H1 (cell line): ENCODE measurements at regions not wholly inside any gene's neighbourhood (a gene's known extent, or its start where the extent isn't known, plus 50 kb on each side); places are given as distances from the start of the nearest gene placed in this dataset.

Source experiments
- CTCF ChIA-PET: fragments of 300-600 bp; sonication (Branson Sonifier 250); formaldehyde crosslinking; loops from one replicate; lab custom pipeline; 2021; ENCODE audit not compliant: partially characterized antibody; lab: Charles Lee
- POLR2A ChIA-PET: fragments of 300-600 bp; sonication (Branson Sonifier 250); formaldehyde crosslinking; loops from one replicate; lab custom pipeline; 2021; ENCODE audit warnings: inconsistent platforms; ENCODE audit not compliant: partially characterized antibody; lab: Charles Lee
- DNase-seq, 2 experiments: peaks; one replicate each; pipeline versions ENCODE4 v3.0.0 to v3.0.0-alpha.2; 2010 to 2022; ENCODE audit warnings: low spot score in 2 of 2, low read depth in 1 of 2, mixed read lengths in 1 of 2
- FAIRE-seq: peaks from 2 replicates; lab custom pipeline; 2011; peaks lifted over from hg19 to GRCh38; lab: Jason Lieb, UNC
- H2AFZ ChIP-seq: 2 replicates; pipeline ENCODE4 v1.8.1; 2012; ENCODE audit warnings: low read length, inconsistent platforms
- H2AK5ac ChIP-seq: 2 replicates; pipeline ENCODE4 v1.6.1; 2013; ENCODE audit warnings: low read depth, low read length
- H2BK120ac ChIP-seq: replicated peaks from 2 replicates; pipeline ENCODE3; 2013; ENCODE audit warnings: low read depth, low read length, inconsistent platforms
- H2BK12ac ChIP-seq: 2 replicates; pipeline ENCODE4 v1.6.1; 2013; ENCODE audit warnings: low read depth, low read length
- H2BK15ac ChIP-seq: 2 replicates; pipeline ENCODE4 v1.6.1; 2013; ENCODE audit warnings: low read length
- H2BK20ac ChIP-seq: 2 replicates; pipeline ENCODE4 v1.6.1; 2013; ENCODE audit warnings: low read length
- H2BK5ac ChIP-seq: 2 replicates; pipeline ENCODE4 v1.6.1; 2013; ENCODE audit warnings: low read depth, low read length
- H3K14ac ChIP-seq: 2 replicates; pipeline ENCODE4 v1.6.1; 2013; ENCODE audit warnings: inconsistent platforms; ENCODE audit not compliant: insufficient read length
- H3K18ac ChIP-seq: 2 replicates; pipeline ENCODE4 v1.6.1; 2013; ENCODE audit warnings: low read length; ENCODE audit errors: extremely low read depth
- H3K23ac ChIP-seq: 2 replicates; pipeline ENCODE4 v1.6.1; 2013; ENCODE audit warnings: inconsistent platforms; ENCODE audit not compliant: insufficient read length
- H3K23me2 ChIP-seq: 2 replicates; pipeline ENCODE4 v1.6.1; 2013; ENCODE audit warnings: low read depth, low read length
- H3K27ac ChIP-seq: 2 replicates; pipeline ENCODE4 v1.6.1; 2011; ENCODE audit warnings: low read depth, low read length, inconsistent platforms
- H3K27me3 ChIP-seq, 4 experiments: replicated peaks in 1 of 4; 1 replicate in 1 of 4; 2 replicates in 3 of 4; pipeline versions ENCODE4 v1.6.1 to v1.8.1; 2011 to 2013; ENCODE audit warnings: low read length in 3 of 4, mild to moderate bottlenecking in 3 of 4, inconsistent platforms in 2 of 4, mixed read lengths in 2 of 4, moderate library complexity in 1 of 4; ENCODE audit not compliant: control insufficient read depth in 3 of 4, insufficient read depth in 3 of 4; ENCODE audit errors: extremely low read depth in 1 of 4
- H3K36me3 ChIP-seq, 4 experiments: 2 replicates each; pipeline versions ENCODE4 v1.6.1 to v1.8.1; 2011 to 2013; ENCODE audit warnings: mild to moderate bottlenecking in 4 of 4, low read length in 3 of 4, moderate library complexity in 2 of 4, control low read depth in 1 of 4, inconsistent platforms in 1 of 4; ENCODE audit not compliant: insufficient read depth in 4 of 4, control insufficient read depth in 2 of 4
- H3K4ac ChIP-seq: replicated peaks from 2 replicates; pipeline ENCODE3; 2013; ENCODE audit warnings: low read length, low read depth, mixed read lengths, inconsistent platforms; ENCODE audit not compliant: insufficient read length
- H3K4me1 ChIP-seq, 4 experiments: replicated peaks in 1 of 4; 1 replicate in 1 of 4; 2 replicates in 3 of 4; pipeline versions ENCODE4 v1.6.1 to v1.8.1; 2011 to 2013; ENCODE audit warnings: low read length in 3 of 4, inconsistent platforms in 2 of 4, mixed read lengths in 1 of 4; ENCODE audit not compliant: insufficient read depth in 4 of 4, control insufficient read depth in 3 of 4
- H3K4me2 ChIP-seq, 2 experiments: 2 replicates each; pipeline versions ENCODE4 v1.6.1 to v1.8.1; 2011 to 2013; ENCODE audit warnings: low read depth in 2 of 2, low read length in 2 of 2, control low read depth in 1 of 2, inconsistent platforms in 1 of 2, mild to moderate bottlenecking in 1 of 2; ENCODE audit not compliant: insufficient read depth in 1 of 2
- H3K4me3 ChIP-seq, 4 experiments: fragments of 200-600, 300-600 bp in 1 of 4; sonication (generic), shearing (Covaris generic), sonication (Bioruptor Twin) in 1 of 4; 2 replicates each; pipeline versions ENCODE4 v1.5.1 to v1.8.1; 2011 to 2016; ENCODE audit warnings: low read length in 4 of 4, low read depth in 3 of 4, control low read depth in 2 of 4, inconsistent platforms in 2 of 4, mild to moderate bottlenecking in 2 of 4, mixed read lengths in 1 of 4, moderate library complexity in 1 of 4; ENCODE audit not compliant: insufficient read depth in 2 of 4; ENCODE audit errors: extremely low read depth in 1 of 4
- H3K56ac ChIP-seq: replicated peaks from 2 replicates; pipeline ENCODE3; 2013; ENCODE audit warnings: low read depth, mild to moderate bottlenecking, mixed read lengths, low read length, inconsistent platforms; ENCODE audit not compliant: insufficient read length
- H3K79me1 ChIP-seq: 2 replicates; pipeline ENCODE4 v1.6.1; 2013; ENCODE audit warnings: low read depth, low read length, control low read depth
- H3K79me2 ChIP-seq, 2 experiments: 2 replicates each; pipeline versions ENCODE4 v1.6.1 to v1.8.1; 2012 to 2013; ENCODE audit warnings: low read length in 2 of 2, mild to moderate bottlenecking in 2 of 2, inconsistent platforms in 1 of 2; ENCODE audit not compliant: insufficient read depth in 2 of 2, control insufficient read depth in 1 of 2
- H3K9ac ChIP-seq, 4 experiments: replicated peaks in 1 of 4; 1 replicate in 1 of 4; 2 replicates in 3 of 4; pipeline versions ENCODE4 v1.6.1 to v1.8.1; 2011 to 2013; ENCODE audit warnings: low read depth in 3 of 4, low read length in 3 of 4, control low read depth in 2 of 4, mild to moderate bottlenecking in 2 of 4, moderate library complexity in 2 of 4, inconsistent platforms in 1 of 4; ENCODE audit errors: extremely low read depth in 1 of 4
- H3K9me3 ChIP-seq, 2 experiments: 2 replicates each; pipeline versions ENCODE4 v1.6.1 to v1.8.1; 2012 to 2013; ENCODE audit warnings: mild to moderate bottlenecking in 2 of 2, moderate library complexity in 2 of 2, control low read depth in 1 of 2, inconsistent platforms in 1 of 2, low read depth in 1 of 2, low read length in 1 of 2, mixed read lengths in 1 of 2; ENCODE audit not compliant: insufficient read depth in 2 of 2
- H4K20me1 ChIP-seq, 2 experiments: replicated peaks in 1 of 2; 2 replicates each; pipeline versions ENCODE3 to v1.8.1; 2011 to 2013; ENCODE audit warnings: inconsistent platforms in 2 of 2, low read length in 2 of 2, mild to moderate bottlenecking in 1 of 2; ENCODE audit not compliant: insufficient read depth in 2 of 2, control insufficient read depth in 1 of 2
- H4K5ac ChIP-seq: 2 replicates; pipeline ENCODE4 v1.6.1; 2013; ENCODE audit warnings: low read length, low read depth, mixed read lengths, inconsistent platforms; ENCODE audit not compliant: insufficient read length
- H4K8ac ChIP-seq: 2 replicates; pipeline ENCODE4 v1.8.0; 2013; ENCODE audit warnings: mild to moderate bottlenecking, moderate library complexity, low read length, inconsistent platforms; ENCODE audit not compliant: insufficient read depth; ENCODE audit errors: extremely low read depth
- H4K91ac ChIP-seq: replicated peaks from 2 replicates; pipeline ENCODE3; 2013; ENCODE audit warnings: low read length, mixed read lengths, inconsistent platforms; ENCODE audit not compliant: insufficient read length
- ATF3 ChIP-seq: IDR thresholded peaks from 2 replicates; pipeline ENCODE4 v1.6.1; 2011; ENCODE audit warnings: low read depth, mild to moderate bottlenecking, low read length; ENCODE audit not compliant: insufficient read depth
- CHD1 ChIP-seq: IDR thresholded peaks from 2 replicates; pipeline ENCODE4 v1.6.1; 2012; ENCODE audit warnings: low read depth, low read length, improper control_type of control experiment
- CHD2 ChIP-seq: IDR thresholded peaks from 2 replicates; pipeline ENCODE4 v1.6.1; 2012; ENCODE audit warnings: low read length, improper control_type of control experiment
- EGR1 ChIP-seq: IDR thresholded peaks from 2 replicates; pipeline ENCODE4 v1.6.1; 2011; ENCODE audit warnings: low read depth, low read length, borderline replicate concordance
- GABPA ChIP-seq: IDR thresholded peaks from 2 replicates; pipeline ENCODE4 v1.6.1; 2011; ENCODE audit warnings: mild to moderate bottlenecking, low read length, moderate library complexity, borderline replicate concordance; ENCODE audit not compliant: insufficient read depth
- KDM4A ChIP-seq: IDR thresholded peaks from one replicate; pipeline ENCODE4 v1.7.1; 2012; ENCODE audit warnings: low read depth, mild to moderate bottlenecking, moderate library complexity, low read length, inconsistent platforms; ENCODE audit not compliant: severe bottlenecking
- MAX ChIP-seq: IDR thresholded peaks from 2 replicates; pipeline ENCODE4 v1.6.1; 2012; ENCODE audit warnings: inconsistent platforms
- POLR2A ChIP-seq, 2 experiments: IDR thresholded peaks; 1 replicate in 1 of 2; 2 replicates in 1 of 2; pipeline ENCODE4 v1.6.1; 2011; ENCODE audit warnings: low read depth in 2 of 2, low read length in 2 of 2, mild to moderate bottlenecking in 2 of 2; ENCODE audit errors: control extremely low read depth in 1 of 2
- SIRT6 ChIP-seq: IDR thresholded peaks from one replicate; pipeline ENCODE4 v1.7.1; 2012; ENCODE audit warnings: low read length, inconsistent platforms
- SP2 ChIP-seq: IDR thresholded peaks from 2 replicates; pipeline ENCODE4 v1.6.1; 2012; ENCODE audit warnings: mild to moderate bottlenecking, low read length, inconsistent platforms
- TBP ChIP-seq: IDR thresholded peaks from 2 replicates; pipeline ENCODE4 v1.6.1; 2011; ENCODE audit warnings: low read depth, low read length, improper control_type of control experiment
- WGBS, 2 experiments: shearing (Covaris generic) in 1 of 2; methylation state at CpG; one replicate each; pipeline versions ENCODE4 v1.1.6 to v1.1.7; 2013 to 2015; ENCODE audit warnings: low lambda C conversion rate in 2 of 2, mixed read lengths in 2 of 2, inconsistent platforms in 1 of 2, low coverage in 1 of 2, missing lambda C conversion rate in 1 of 2; ENCODE audit not compliant: insufficient replicate concordance in 2 of 2, insufficient coverage in 1 of 2, insufficient read length in 1 of 2; ENCODE audit errors: extremely low coverage in 1 of 2, missing lambda C conversion rate in 1 of 2; 5-methylcytosine and 5-hydroxymethylcytosine counted together

GRCh38 chr21:9772348-9772672 is 749.1 kb upstream of the TPTE start:
- H2AFZ ChIP-seq: no peak overlapping the region
- H2BK12ac ChIP-seq: no peak overlapping the region
- H4K91ac ChIP-seq: no peak overlapping the region
- no peak overlapping the region for H3K14ac ChIP-seq
- no peak overlapping the region for H2BK120ac ChIP-seq
- H3K9me3 ChIP-seq: peaks cover 71 to 84% of the 10 kb centered on the region in 2 experiments
- no peak overlapping the region for H3K4me2 ChIP-seq
- H3K23me2 ChIP-seq: no peaks in the 10 kb centered on the region
- no peak overlapping the region for H4K8ac ChIP-seq
- no peak overlapping the region for H3K4me3 ChIP-seq
- H3K9ac ChIP-seq: no peak overlapping the region
- H3K4ac ChIP-seq: no peak overlapping the region
- no peak overlapping the region for H2BK15ac ChIP-seq
- POLR2A ChIA-PET: no interaction called here
- H3K56ac ChIP-seq: no peak overlapping the region
- no peak for DNase-seq
- H2BK5ac ChIP-seq: no peak overlapping the region
- H3K27ac ChIP-seq: no peak overlapping the region
- TF ChIP-seq SP2 (no peak), ATF3 (no peak), KDM4A (no peak), EGR1 (no peak), TBP (no peak), MAX (no peak), GABPA (no peak), POLR2A (IDR thresholded peaks at IDR 0.05; ENCODE audit: control extremely low read depth in 1 of 2, low read depth in 2 of 2, low read length in 2 of 2) (no peak), SIRT6 (no peak), CHD1 (no peak), CHD2 (no peak)
- TF ChIP-seq, all 59 proteins: peak for 0
- Histone ChIP-seq H3K18ac (no peak overlapping the region), H2BK20ac (no peak overlapping the region), H3K79me2 (no peaks in the 10 kb centered on the region), H3K23ac (no peak overlapping the region), H4K20me1 (no peaks in the 10 kb centered on the region), H2AK5ac (no peak overlapping the region), H3K79me1 (no peaks in the 10 kb centered on the region; the same call in 1 of the 2 replicates), H3K27me3 (no peaks in the 10 kb centered on the region), H4K5ac (no peak overlapping the region), H3K36me3 (no peaks in the 10 kb centered on the region), H3K4me1 (no peaks in the 10 kb centered on the region)
- no peak for FAIRE-seq
- 75% methylated on average over 6 of the region's 6 CpGs; no CpG with 5 or more reads in 1 of the 2 experiments for WGBS, 2 experiments
- CTCF ChIA-PET: no interaction called here
